H9 (cell line): ENCODE measurements at regions not wholly inside any gene's neighbourhood (a gene's known extent, or its start where the extent isn't known, plus 50 kb on each side); places are given as distances from the start of the nearest gene placed in this dataset.

Source experiments
- DNase-seq: peaks from one replicate; pipeline ENCODE4 v3.0.0-alpha.2; 2017
- H2AFZ ChIP-seq: one replicate; pipeline ENCODE4 v1.6.1; 2013; ENCODE audit warnings: mild to moderate bottlenecking, low read length, control low read depth, moderate library complexity
- H2AK5ac ChIP-seq: 2 replicates; pipeline ENCODE4 v1.6.1; 2013; ENCODE audit warnings: low read length, control low read depth, mixed read lengths; ENCODE audit not compliant: insufficient read length
- H2BK120ac ChIP-seq: one replicate; pipeline ENCODE4 v1.6.1; 2013; ENCODE audit warnings: low read depth, mild to moderate bottlenecking, low read length, control low read depth, inconsistent platforms; ENCODE audit not compliant: poor library complexity, severe bottlenecking
- H2BK12ac ChIP-seq: 2 replicates; pipeline ENCODE4 v1.6.1; 2013; ENCODE audit warnings: low read length, control low read depth, mixed read lengths, low read depth; ENCODE audit not compliant: insufficient read length
- H2BK15ac ChIP-seq: 2 replicates; pipeline ENCODE4 v1.6.1; 2013; ENCODE audit warnings: low read depth, low read length, control low read depth
- H2BK20ac ChIP-seq: one replicate; pipeline ENCODE4 v1.6.1; 2013; ENCODE audit warnings: low read depth, mild to moderate bottlenecking, low read length, control low read depth, inconsistent platforms; ENCODE audit not compliant: poor library complexity, severe bottlenecking
- H2BK5ac ChIP-seq: 2 replicates; pipeline ENCODE4 v1.6.1; 2013; ENCODE audit warnings: low read length, control low read depth, mixed read lengths; ENCODE audit not compliant: insufficient read length
- H3K14ac ChIP-seq: 2 replicates; pipeline ENCODE4 v1.6.1; 2013; ENCODE audit warnings: low read length, control low read depth; ENCODE audit not compliant: insufficient read depth
- H3K18ac ChIP-seq: 2 replicates; pipeline ENCODE4 v1.6.1; 2013; ENCODE audit warnings: low read depth, mild to moderate bottlenecking, mixed read lengths, low read length, control low read depth; ENCODE audit not compliant: insufficient read length
- H3K23ac ChIP-seq: 2 replicates; pipeline ENCODE4 v1.6.1; 2013; ENCODE audit warnings: low read length, control low read depth, mixed read lengths, low read depth; ENCODE audit not compliant: insufficient read length
- H3K23me2 ChIP-seq: 2 replicates; pipeline ENCODE4 v1.6.1; 2013; ENCODE audit warnings: low read depth, mild to moderate bottlenecking, mixed read lengths, low read length, control low read depth; ENCODE audit not compliant: insufficient read length, poor library complexity, severe bottlenecking
- H3K27ac ChIP-seq: 2 replicates; pipeline ENCODE4 v1.5.1; 2013; ENCODE audit warnings: low read length, control low read depth, mixed read lengths, low read depth; ENCODE audit not compliant: insufficient read length
- H3K27me3 ChIP-seq: 2 replicates; pipeline ENCODE4 v1.6.1; 2013; ENCODE audit warnings: low read length, control low read depth, inconsistent platforms; ENCODE audit not compliant: insufficient read depth
- H3K4ac ChIP-seq: 2 replicates; pipeline ENCODE4 v1.6.1; 2013; ENCODE audit warnings: low read depth, mild to moderate bottlenecking, control low read depth, inconsistent platforms, low read length, moderate library complexity
- H3K4me1 ChIP-seq: 2 replicates; pipeline ENCODE4 v1.6.1; 2013; ENCODE audit warnings: low read length, control low read depth, inconsistent platforms; ENCODE audit not compliant: insufficient read depth
- H3K4me2 ChIP-seq: 2 replicates; pipeline ENCODE4 v1.6.1; 2013; ENCODE audit warnings: low read length, control low read depth, mixed read lengths; ENCODE audit not compliant: insufficient read length, insufficient read depth
- H3K56ac ChIP-seq: 2 replicates; pipeline ENCODE4 v1.6.1; 2013; ENCODE audit warnings: low read depth, mild to moderate bottlenecking, mixed read lengths, low read length, control low read depth; ENCODE audit not compliant: insufficient read length
- H3K79me1 ChIP-seq: 2 replicates; pipeline ENCODE4 v1.6.1; 2013; ENCODE audit warnings: low read depth, mild to moderate bottlenecking, moderate library complexity, low read length, control low read depth, inconsistent platforms; ENCODE audit not compliant: insufficient read depth, poor library complexity, severe bottlenecking
- H3K79me2 ChIP-seq: 2 replicates; pipeline ENCODE4 v1.6.1; 2013; ENCODE audit warnings: low read length, control low read depth, inconsistent platforms; ENCODE audit not compliant: insufficient read depth
- H3K9ac ChIP-seq: 2 replicates; pipeline ENCODE4 v1.6.1; 2013; ENCODE audit warnings: low read length, control low read depth, mixed read lengths; ENCODE audit not compliant: insufficient read length; ENCODE audit errors: extremely low read depth
- H3K9me3 ChIP-seq: one replicate; pipeline ENCODE4 v1.6.1; 2013; ENCODE audit warnings: low read depth, low read length, inconsistent platforms; ENCODE audit not compliant: control insufficient read depth
- H3T11ph ChIP-seq: one replicate; pipeline ENCODE4 v1.6.1; 2013; ENCODE audit warnings: mild to moderate bottlenecking, low read length, control low read depth, inconsistent platforms
- H4K20me1 ChIP-seq: one replicate; pipeline ENCODE4 v1.6.1; 2013; ENCODE audit not compliant: control insufficient read depth, insufficient read length, insufficient read depth
- H4K5ac ChIP-seq: 2 replicates; pipeline ENCODE4 v1.6.1; 2013; ENCODE audit warnings: low read depth, mild to moderate bottlenecking, mixed read lengths, low read length, control low read depth; ENCODE audit not compliant: insufficient read length
- H4K8ac ChIP-seq: replicated peaks from 2 replicates; pipeline ENCODE4 v1.6.1; 2013; ENCODE audit warnings: low read length, control low read depth, mixed read lengths, low read depth; ENCODE audit not compliant: insufficient read length
- H4K91ac ChIP-seq: 2 replicates; pipeline ENCODE4 v1.6.1; 2013; ENCODE audit warnings: low read depth, mild to moderate bottlenecking, moderate library complexity, mixed read lengths, low read length, control low read depth; ENCODE audit not compliant: insufficient read length
- H3K27ac Mint-ChIP-seq, 3 experiments: 2 replicates in 2 of 3; 3 replicates in 1 of 3; pipeline ENCODE4 v1.8.0; 2020 to 2021; ENCODE audit warnings: mixed read lengths in 3 of 3, mild to moderate bottlenecking in 1 of 3, moderate library complexity in 1 of 3
- H3K27me3 Mint-ChIP-seq: 2 replicates; pipeline ENCODE4 v1.8.0; 2021; ENCODE audit warnings: low read depth, mild to moderate bottlenecking, moderate library complexity, mixed read lengths
- H3K36me3 Mint-ChIP-seq, 3 experiments: 2 replicates in 2 of 3; 3 replicates in 1 of 3; pipeline ENCODE4 v1.8.0; 2020 to 2021; ENCODE audit warnings: low read depth in 3 of 3, mixed read lengths in 3 of 3; ENCODE audit not compliant: insufficient read depth in 1 of 3
- H3K4me1 Mint-ChIP-seq, 2 experiments: 2 replicates each; pipeline ENCODE4 v1.8.0; 2020; ENCODE audit warnings: mixed read lengths in 2 of 2
- H3K4me3 Mint-ChIP-seq, 2 experiments: 2 replicates in 1 of 2; 3 replicates in 1 of 2; pipeline ENCODE4 v1.8.0; 2020 to 2021; ENCODE audit warnings: mild to moderate bottlenecking in 2 of 2, mixed read lengths in 2 of 2, moderate library complexity in 1 of 2
- H3K9me3 Mint-ChIP-seq, 2 experiments: 2 replicates in 1 of 2; 3 replicates in 1 of 2; pipeline ENCODE4 v1.8.0; 2020; ENCODE audit warnings: mild to moderate bottlenecking in 2 of 2, mixed read lengths in 2 of 2, moderate library complexity in 1 of 2
- CTCF ChIP-seq: fragments of 200-600 bp; sonication (generic); conservative IDR thresholded peaks from 3 replicates; pipeline ENCODE4 v1.8.0; 2021; ENCODE audit warnings: antibody characterized with exemption, mild to moderate bottlenecking
- WGBS: extraction: QIAGEN DNeasy Blood & Tissue Kit; methylation state at CpG from one replicate; pipeline ENCODE4 v1.1.7; 2013; ENCODE audit warnings: missing lambda C conversion rate, low lambda C conversion rate, mixed read lengths; ENCODE audit not compliant: insufficient read length; ENCODE audit errors: extremely low coverage; 5-methylcytosine and 5-hydroxymethylcytosine counted together

DNA sequence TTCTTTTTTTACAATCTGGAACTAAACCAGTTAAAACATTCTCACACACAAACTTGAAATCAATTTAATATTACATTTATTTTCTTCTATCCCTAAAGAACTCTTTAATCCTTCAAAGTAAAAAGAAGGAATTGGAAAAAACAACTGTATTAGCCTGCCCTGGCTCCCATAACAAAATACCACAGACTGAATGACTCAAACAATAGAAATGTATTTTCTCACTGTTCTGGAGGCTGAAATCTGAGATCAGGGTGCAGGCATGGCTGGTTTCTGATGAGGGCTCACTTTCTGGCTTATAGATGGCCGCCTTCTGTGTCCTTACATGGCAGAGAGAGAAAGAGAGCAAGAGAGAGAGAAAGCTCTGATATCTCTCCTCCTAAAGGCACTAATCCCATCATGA is 149.4 kb downstream of the PDGFRA start:
- Histone ChIP-seq H3K27ac (no peak overlapping the region), H3K79me2 (no peaks in the 10 kb centered on the region), H3K9ac (no peak overlapping the region), H3K27me3 (no peaks in the 10 kb centered on the region), H3K9me3 (no peaks in the 10 kb centered on the region), H3K23ac (no peak overlapping the region), H3K4ac (no peak overlapping the region), H3K23me2 (no peaks in the 10 kb centered on the region), H3K4me1 (no peaks in the 10 kb centered on the region), H3K18ac (no peak overlapping the region), H3K14ac (no peak overlapping the region), H2AFZ (no peak overlapping the region), H4K20me1 (no peaks in the 10 kb centered on the region), H2AK5ac (no peak overlapping the region), H2BK15ac (no peak overlapping the region), H3K56ac (no peak overlapping the region), H2BK12ac (no peak overlapping the region), H3T11ph (no peak overlapping the region), H2BK120ac (no peak overlapping the region), H2BK20ac (no peak overlapping the region), H4K5ac (no peak overlapping the region), H4K91ac (no peak overlapping the region), H2BK5ac (no peak overlapping the region), H3K79me1 (no peaks in the 10 kb centered on the region), H4K8ac (no peak overlapping the region), H3K4me2 (no peak overlapping the region)
- no peak overlapping the region for H3K4me3 Mint-ChIP-seq
- no peak for DNase-seq
- H3K9me3 Mint-ChIP-seq = peaks cover 0 to 4% of the 10 kb centered on the region in 2 experiments; a peak in 1 of 5 replicates
- H3K27ac Mint-ChIP-seq = no peak overlapping the region
- no CpG with 5 or more reads among the region's 1 CpG for WGBS
- no peak for TF ChIP-seq CTCF
- H3K27me3 Mint-ChIP-seq = no peaks in the 10 kb centered on the region; the same call in 1 of the 2 replicates
- H3K36me3 Mint-ChIP-seq = peaks cover 0 to 2% (median 0%) of the 10 kb centered on the region in 3 experiments; a peak in 1 of 7 replicates
- peaks cover 12 to 15% of the 10 kb centered on the region in 2 experiments for H3K4me1 Mint-ChIP-seq
